Peyer's patch (tissue), 4 donors: ENCODE measurements at regions not wholly inside any gene's neighbourhood (a gene's known extent, or its start where the extent isn't known, plus 50 kb on each side); places are given as distances from the start of the nearest gene placed in this dataset.

Experiments used
- CTCF ChIP-seq, 6 experiments: fragments of 450-650 bp in 4 of 6; fragments of 200-600 bp in 2 of 6; sonication (generic) in 1 of 6; IDR thresholded peaks; one replicate each; pipeline ENCODE4 v1.5.1; 2017 to 2019; ENCODE audit warnings: antibody characterized with exemption in 6 of 6, mild to moderate bottlenecking in 3 of 6, moderate library complexity in 1 of 6
- POLR2A ChIP-seq, 2 donors: fragments of 450-650 bp; IDR thresholded peaks; one replicate each; pipeline ENCODE4 v1.5.1; 2017; ENCODE audit warnings: antibody characterized with exemption in 2 of 2, mild to moderate bottlenecking in 2 of 2, moderate library complexity in 2 of 2

DNA sequence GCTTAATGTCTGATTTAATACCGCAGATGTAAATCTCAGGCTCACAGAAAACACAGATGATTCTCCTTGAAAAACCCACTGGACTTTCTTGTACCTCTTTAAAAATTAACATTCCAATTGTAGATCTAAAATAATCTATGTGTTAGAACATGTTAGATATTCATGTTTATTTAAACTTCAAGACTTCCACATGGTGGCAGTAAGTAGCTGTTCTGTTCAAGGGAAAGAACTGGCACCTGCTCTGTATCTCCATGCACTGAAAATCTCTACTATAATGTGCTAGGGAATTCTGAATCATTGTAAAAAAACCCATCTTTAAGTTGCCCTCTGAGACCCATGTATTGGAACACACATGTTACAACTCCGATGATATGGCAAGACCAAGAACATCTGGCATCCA is 366.9 kb downstream of the DMRTA1 start:
- no peak for TF ChIP-seq CTCF (IDR thresholded peaks at IDR 0.05)
- no peak for TF ChIP-seq POLR2A (IDR thresholded peaks at IDR 0.05)
